ENCODE measurements at regions not wholly inside any gene's neighbourhood (a gene's known extent, or its start where the extent isn't known, plus 50 kb on each side); places are given as distances from the start of the nearest gene placed in this dataset.
"Not testable (repeated sequence)": the region's sequence is repeated elsewhere in the genome, so short reads cannot be mapped to it uniquely, and the experiment has no call there.

DNA sequence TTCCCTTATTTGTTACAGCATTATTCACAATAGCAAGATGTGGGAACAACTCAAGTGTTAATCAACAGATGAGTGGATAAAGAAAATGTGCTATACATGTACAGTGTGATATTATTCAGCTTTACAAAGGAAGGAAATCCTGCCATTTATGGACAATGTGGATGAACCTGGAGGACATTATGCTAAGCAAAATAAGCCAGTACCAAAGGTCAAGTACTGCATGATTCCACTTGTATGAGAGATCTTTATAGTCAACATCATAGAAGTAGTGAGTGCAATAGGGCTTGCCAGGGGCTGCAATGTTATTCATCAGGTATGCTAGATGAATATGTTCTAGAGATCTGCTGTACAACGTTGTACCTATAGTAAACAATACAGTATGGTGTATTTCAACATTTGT lies 138.5 kb upstream of the AGR3 start:
- DNase-seq: no peak

DNA sequence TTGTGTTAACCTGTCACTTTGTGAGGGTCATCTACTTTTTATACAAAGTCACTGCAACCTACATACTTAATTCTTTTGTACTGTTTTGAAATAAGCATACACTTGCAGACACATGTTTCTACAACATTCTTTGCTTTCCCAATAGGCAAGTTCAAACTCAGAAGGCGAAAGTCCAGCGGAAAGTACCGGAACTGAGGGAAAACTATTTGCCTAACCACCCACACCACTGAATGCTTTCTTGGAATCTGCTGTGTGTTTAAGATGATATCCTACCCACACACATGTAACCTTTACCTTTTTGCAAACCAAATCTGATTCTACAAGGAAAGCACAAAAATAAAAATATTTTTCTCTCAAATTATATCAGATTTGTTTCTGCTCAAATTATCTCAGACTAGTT lies 139.4 kb upstream of the AGR3 start:
- no peak for DNase-seq

- peak in 1 of 4 experiments; percentile 1 for DNase-seq
Observed at GRCh38 chr7:17022920-17023319, 141.1 kb upstream of the AGR3 start.

DNA sequence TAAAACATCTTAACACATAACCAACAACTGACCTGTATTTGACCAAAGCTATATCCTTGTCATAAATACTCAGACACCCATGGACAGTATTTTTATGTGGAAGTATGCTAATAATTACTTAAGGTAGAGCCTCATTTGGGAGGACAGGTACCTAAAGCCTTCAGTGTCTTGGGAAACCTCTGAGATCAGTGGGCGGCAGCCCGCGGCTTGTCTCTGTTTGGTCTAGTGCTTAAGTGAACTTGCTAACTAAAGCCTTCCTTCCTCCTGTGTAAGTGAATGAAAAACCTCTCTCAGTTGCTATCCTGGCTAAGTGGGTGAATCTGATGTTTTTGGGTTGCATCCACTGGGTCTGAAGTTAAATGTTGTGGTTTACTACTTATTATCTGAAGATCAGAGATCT lies 144.5 kb upstream of the AGR3 start:
- no peak for DNase-seq

DNA sequence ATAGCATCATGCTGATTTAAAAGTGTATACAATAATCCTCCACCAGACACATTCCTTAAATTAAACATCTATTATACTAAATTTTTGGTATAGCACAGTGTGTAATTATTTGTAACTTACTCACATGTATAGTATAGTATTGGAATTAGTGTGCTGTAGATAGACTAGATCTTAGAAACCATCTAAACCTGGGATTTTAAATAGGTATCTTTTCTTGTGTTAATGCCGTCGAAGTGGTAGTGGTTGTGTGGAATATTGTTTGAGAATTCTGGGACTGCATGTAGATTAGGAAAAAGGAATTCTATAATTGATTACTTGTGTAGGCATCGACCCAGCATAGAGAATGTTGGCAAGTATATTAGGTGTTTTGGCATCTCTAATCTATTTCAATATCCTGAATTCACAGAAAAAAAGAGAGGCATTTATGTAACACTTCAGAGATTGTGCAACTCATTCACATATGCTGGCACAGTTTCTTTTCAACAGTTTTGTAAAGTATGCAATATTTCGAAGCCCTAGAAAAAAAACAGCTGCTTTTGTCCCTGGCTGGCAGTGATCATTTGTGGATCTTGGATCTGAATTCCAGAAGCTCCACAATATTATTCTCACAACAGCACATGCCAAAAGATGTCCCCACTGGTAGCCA lies 145.5 kb upstream of the AGR3 start:
- no peak for DNase-seq

DNA sequence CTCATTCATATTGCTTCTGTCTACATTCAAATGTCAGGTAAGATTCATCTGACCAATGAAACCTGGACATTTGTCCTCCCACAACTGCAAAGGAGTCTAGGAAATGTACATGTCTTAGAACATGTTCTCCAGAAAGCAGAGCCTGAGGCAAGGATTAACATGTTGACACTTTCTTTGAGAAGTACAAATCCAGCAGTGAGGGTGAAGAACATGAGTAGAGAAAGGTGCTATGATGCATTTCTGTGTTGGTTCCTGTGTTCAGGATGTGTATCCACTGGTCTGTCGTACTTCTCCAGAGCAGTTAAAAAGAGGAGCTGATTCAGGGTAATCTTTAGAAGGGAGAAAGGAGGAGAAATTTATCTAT lies 146.0 kb upstream of the AGR3 start:
- no peak for DNase-seq

DNA sequence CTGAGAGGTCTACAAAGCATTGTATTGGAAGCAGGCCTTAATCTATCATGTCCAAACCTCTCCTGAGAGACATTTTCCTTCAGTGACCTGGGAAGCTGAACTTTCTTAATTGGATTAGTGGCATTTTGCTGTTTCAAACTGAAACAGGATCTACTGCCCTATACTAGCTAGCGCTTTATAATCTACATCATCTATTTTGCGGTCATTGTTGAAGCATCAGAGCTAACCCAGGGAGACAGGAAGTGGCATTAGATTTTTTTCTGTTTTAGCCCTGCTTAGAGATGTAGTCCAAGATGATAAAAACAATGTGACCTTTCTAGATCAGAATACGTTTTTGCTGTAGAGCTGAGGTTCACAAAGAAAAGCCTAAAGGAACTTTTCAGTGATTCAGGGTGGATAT lies 147.4 kb upstream of the AGR3 start:
- no peak for DNase-seq

GRCh38 chr7:17030559-17030958 lies 148.8 kb upstream of the AGR3 start:
- DNase-seq: no peak

DNA sequence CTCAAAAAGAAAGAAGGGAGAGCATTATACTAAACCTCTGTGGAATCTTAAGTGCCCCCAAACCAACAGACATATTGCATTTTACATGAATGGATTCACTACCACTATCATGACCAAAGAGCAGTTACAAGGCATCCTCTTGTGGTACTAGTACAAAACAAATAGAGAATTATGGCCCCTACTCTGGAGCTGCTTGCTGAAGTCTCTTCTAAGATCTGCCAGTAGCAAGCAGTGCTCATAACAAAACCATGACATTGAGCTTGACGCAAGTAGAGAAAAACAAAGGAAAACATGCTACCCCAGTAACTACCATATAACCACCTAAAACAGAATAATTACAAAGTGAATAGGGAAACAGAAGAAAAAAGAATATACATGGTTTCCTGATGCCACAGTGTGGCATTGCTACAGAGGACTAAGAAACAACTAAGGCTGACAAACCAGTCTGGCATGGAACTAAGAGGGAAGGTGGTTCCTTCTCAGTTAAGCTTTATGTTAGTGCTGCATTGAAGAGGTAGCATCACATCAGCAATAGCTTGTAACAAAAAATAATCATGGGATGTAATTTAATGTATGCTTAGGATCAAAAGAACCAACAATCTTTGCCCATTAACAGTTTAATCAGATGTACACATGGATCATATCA lies 150.2 kb upstream of the AGR3 start:
- DNase-seq: no peak

DNA sequence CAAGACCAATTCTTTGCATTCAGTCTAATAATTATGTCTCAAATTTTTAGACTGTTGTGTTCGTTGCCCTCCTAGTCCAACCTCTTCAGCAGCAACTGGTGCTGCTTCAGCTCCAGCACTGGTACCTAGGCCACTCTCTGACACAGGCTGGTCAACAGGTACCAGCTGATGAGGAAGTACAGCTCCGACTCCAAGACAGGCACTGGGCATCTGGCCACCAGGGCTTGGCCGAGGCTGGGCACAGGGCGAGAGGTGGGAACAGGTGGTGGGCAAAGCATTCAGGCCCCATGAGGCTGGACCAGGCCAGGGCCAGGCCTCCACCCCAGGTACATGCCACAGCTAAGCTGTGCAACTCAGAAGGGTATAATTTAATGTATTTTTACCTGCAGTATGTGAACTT lies 151.5 kb upstream of the AGR3 start:
- DNase-seq: no peak

DNA sequence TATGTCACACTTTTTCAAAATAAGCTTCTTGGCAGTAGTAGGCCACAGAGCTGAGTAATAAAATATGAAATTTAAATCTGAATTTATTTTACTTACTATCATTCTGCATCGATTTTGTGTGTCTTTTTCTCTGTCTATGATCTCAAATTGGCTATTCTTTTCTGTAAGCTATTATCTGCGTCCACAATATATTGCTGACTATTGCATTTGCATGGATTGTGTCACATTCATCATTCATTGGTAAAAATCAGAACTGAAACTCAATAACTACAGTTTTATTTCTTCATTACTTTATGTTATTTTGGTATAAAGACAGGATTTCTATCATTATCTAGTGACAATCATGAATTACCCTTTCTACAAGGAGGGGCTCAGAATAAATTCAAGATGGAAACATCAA lies 154.8 kb upstream of the AGR3 start:
- no peak for DNase-seq

DNA sequence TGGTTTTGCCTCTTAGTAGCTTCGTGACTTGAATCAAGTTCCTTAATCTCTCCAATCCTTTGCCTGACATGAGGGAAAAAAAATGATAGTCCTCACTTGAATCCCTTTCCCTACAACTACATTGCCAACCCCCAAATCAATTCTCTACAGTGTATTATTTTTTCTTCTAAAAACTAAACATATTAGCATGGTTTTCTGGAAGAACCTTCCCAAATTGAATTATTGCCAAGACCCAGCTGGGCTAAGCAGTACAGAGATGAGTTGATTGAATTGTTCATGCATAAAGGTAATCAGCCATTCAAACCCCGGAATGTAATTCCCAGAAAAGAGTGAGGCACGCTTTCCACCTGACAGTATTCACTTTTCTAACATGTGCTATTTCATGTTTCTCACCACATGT lies 155.6 kb upstream of the AGR3 start:
- DNase-seq: no peak

DNA sequence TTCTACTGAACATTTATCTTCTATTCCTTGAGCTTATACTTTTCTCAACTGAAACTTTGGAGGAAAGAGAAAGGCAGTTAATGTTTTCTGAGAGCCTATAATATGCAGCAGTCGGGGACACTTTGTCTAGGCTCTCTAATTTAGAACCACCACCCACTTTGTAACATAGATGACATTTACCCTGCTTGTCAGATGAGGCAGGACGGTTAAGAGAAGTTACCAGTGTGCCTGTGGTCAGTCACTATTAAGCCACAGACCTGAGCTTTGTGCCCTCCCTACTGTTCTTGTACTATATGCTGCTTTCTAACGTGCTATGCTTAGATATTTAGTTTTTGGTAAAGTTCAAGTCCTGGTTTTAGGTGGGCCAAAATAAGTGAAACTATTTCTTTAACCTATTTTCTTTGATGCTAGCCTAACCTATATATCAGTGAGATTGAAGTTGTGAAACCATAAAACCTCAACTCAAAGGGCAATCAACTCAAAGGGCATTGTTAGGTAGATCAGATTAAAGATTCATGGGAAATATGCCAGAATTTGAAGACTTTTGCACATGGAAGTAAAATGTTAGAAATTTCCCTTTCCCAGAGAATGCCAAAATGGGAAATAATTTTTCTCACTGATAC lies 156.5 kb upstream of the AGR3 start:
- no peak for DNase-seq

GRCh38 chr7:17038783-17039170 lies 157.0 kb upstream of the AGR3 start:
- DNase-seq: no peak

GRCh38 chr7:17039372-17039771 lies 157.6 kb upstream of the AGR3 start:
- DNase-seq: no peak

DNA sequence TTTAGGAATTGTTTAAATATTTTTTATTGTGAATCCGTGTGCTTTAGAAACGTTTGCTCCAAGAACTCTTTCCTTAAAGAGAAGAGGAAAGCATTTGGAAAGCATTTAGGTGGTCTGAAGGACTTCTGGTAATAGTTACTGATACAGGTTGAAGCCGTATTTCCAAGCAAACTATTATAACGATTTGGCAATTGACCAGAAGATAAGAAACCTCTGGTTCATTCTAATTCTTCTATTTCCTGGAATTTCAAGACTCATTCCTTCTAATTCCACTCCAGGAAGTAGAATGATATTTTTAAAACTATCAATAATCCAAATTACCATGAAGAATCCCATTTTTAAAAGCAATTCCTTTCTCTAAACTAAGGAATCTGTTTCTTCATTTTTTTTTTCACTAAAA lies 158.9 kb upstream of the AGR3 start:
- DNase-seq: no peak

- DNase-seq: no peak
Observed at GRCh38 chr7:17041324-17041723, 159.5 kb upstream of the AGR3 start.

- DNase-seq: no peak
Observed at GRCh38 chr7:17042211-17042610, 160.4 kb upstream of the AGR3 start.

DNA sequence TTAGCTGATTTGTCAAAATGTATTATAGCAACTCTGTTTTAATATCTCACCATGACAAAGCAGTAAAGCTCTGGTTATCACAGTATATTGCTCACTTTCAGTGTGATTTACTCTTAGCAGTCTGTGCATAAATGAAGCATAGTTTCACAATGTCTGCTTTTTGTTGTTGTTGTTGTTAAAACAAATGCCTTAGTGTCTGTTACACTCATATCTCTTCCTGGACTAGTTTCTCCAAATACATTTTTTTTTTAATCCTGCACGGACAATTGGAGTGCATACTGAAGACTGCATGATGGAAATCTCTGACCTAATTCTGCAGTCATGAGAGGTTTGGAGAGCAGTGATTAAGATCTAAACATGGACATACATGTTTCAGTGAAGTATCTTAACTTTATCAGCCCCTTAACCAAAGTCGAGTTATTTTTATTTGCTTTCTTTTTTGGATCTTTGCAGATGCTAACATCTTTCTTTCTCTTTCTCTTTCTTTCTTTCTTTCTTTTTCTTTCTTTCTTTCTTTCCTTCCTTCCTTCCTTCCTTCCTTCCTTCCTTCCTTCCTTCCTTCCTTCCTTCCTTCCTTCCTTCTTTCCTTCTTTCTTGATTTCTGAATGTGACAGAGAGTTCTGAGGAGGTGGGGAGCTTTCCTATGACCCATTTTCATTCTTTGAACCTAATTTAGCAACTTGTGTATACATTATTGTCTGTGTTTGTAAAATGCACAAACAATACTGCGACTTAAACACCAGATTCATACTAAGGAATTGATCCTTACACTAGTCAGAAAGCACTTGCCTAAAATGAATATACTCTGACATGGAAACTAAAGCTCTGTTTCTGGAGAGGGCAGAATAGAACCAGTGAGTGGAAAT lies 161.5 kb upstream of the AGR3 start:
- DNase-seq: no peak

GRCh38 chr7:17044396-17044795 lies 162.6 kb upstream of the AGR3 start:
- DNase-seq: no peak

DNA sequence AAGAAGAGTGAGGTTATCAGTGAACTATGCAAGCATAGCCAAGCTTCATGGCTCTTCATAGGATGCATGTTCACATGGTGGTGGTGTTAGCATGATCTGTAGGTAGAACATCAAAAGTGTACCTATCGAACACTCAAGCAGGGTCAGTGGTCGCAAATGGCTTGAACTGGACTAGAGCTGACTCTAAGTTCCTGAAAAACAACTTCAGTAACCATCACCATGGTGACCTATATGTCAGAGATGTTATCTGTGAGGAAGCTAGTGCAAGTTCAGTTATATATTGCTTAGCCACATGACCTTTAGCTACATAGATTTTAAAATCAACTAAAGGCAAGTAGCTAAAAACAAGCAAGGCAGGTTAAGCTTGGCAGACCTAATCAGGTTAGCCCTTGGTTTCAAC lies 163.1 kb upstream of the AGR3 start:
- DNase-seq: no peak

- no peak for DNase-seq
Observed at GRCh38 chr7:17046259-17046658, 164.5 kb upstream of the AGR3 start.

- no peak for DNase-seq
Observed at GRCh38 chr7:17046666-17047065, 164.9 kb upstream of the AGR3 start.

- not testable (repeated sequence) for DNase-seq
Observed at GRCh38 chr7:17053164-17053563, 171.4 kb upstream of the AGR3 start.
